Suprapubic skin (tissue), 3 donors: ENCODE measurements at regions not wholly inside any gene's neighbourhood (a gene's known extent, or its start where the extent isn't known, plus 50 kb on each side); places are given as distances from the start of the nearest gene placed in this dataset.

ENCODE experiments used
- POLR2A ChIP-seq, 2 donors: fragments of 450-650 bp; IDR thresholded peaks; one replicate each; pipeline ENCODE4 v1.6.1; 2017; ENCODE audit warnings: antibody characterized with exemption in 2 of 2, mild to moderate bottlenecking in 2 of 2, moderate library complexity in 2 of 2
- TF ChIP-seq, protein P1 (sequence below), 2 donors: fragments of 200-600 bp in 1 of 2; fragments of 450-650 bp in 1 of 2; sonication (generic) in 1 of 2; IDR thresholded peaks; one replicate each; pipeline ENCODE4 v1.5.1; 2016 to 2019; ENCODE audit warnings: antibody characterized with exemption in 2 of 2, mild to moderate bottlenecking in 1 of 2, moderate library complexity in 1 of 2

DNA sequence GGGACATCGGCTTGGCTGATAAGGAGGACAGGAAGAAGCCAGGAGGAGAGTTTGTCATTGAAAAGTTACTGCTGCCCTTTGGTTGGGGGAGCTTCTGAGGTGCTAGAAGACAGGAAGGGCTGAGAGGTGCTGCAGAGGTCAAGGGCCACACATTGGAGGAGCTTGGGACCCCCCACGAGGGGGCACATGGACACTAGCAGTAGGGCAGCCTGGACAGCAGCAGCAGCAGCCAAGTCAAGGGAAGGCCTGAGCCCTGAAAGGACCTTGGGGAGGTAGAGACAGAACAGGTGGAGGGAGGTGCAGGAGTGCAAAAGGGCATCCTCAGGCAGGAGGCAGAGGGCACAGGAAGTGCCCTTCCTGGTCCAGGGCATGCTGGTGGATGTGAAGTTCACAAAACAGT is 439.7 kb upstream of the IGFBP3 start:
- TF ChIP-seq POLR2A (IDR thresholded peaks at IDR 0.05): no peak
- TF ChIP-seq, protein P1, sequence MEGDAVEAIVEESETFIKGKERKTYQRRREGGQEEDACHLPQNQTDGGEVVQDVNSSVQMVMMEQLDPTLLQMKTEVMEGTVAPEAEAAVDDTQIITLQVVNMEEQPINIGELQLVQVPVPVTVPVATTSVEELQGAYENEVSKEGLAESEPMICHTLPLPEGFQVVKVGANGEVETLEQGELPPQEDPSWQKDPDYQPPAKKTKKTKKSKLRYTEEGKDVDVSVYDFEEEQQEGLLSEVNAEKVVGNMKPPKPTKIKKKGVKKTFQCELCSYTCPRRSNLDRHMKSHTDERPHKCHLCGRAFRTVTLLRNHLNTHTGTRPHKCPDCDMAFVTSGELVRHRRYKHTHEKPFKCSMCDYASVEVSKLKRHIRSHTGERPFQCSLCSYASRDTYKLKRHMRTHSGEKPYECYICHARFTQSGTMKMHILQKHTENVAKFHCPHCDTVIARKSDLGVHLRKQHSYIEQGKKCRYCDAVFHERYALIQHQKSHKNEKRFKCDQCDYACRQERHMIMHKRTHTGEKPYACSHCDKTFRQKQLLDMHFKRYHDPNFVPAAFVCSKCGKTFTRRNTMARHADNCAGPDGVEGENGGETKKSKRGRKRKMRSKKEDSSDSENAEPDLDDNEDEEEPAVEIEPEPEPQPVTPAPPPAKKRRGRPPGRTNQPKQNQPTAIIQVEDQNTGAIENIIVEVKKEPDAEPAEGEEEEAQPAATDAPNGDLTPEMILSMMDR (IDR thresholded peaks at IDR 0.05): no peak
